WTC11 (cell line): ENCODE measurements at regions not wholly inside any gene's neighbourhood (a gene's known extent, or its start where the extent isn't known, plus 50 kb on each side); places are given as distances from the start of the nearest gene placed in this dataset.

Experiments used
- ATAC-seq: fragments of 200-7000 bp; cut with Tn5 transposase; 2 replicates; pipeline ENCODE4 v1.10.0; 2021; ENCODE audit warnings: mild to moderate bottlenecking, moderate library complexity
- CTCF ChIA-PET: fragments of 300-600 bp; sonication (Branson Sonifier 250); formaldehyde crosslinking; loops from one replicate; lab custom pipeline; 2021; ENCODE audit warnings: antibody characterized with exemption; lab: Charles Lee
- POLR2A ChIA-PET: fragments of 350-600 bp; sonication (Branson Sonifier 250); formaldehyde crosslinking; loops from one replicate; lab custom pipeline; 2021; ENCODE audit warnings: antibody characterized with exemption; lab: Charles Lee
- DNase-seq: peaks from one replicate; pipeline ENCODE4 v3.0.0; 2021; ENCODE audit warnings: low spot score
- H3K27ac Mint-ChIP-seq: 2 replicates; pipeline ENCODE4 v1.8.0; 2021; ENCODE audit warnings: mixed read lengths
- H3K27me3 Mint-ChIP-seq: 2 replicates; pipeline ENCODE4 v1.8.0; 2021; ENCODE audit warnings: low read depth, mild to moderate bottlenecking, moderate library complexity, mixed read lengths
- H3K36me3 Mint-ChIP-seq: 2 replicates; pipeline ENCODE4 v1.8.0; 2021; ENCODE audit warnings: mixed read lengths
- H3K4me1 Mint-ChIP-seq: 2 replicates; pipeline ENCODE4 v1.8.0; 2022; ENCODE audit warnings: mixed read lengths
- H3K4me3 Mint-ChIP-seq: 2 replicates; pipeline ENCODE4 v1.8.0; 2021; ENCODE audit warnings: mild to moderate bottlenecking, moderate library complexity, mixed read lengths
- H3K9me3 Mint-ChIP-seq: 2 replicates; pipeline ENCODE4 v1.8.0; 2021; ENCODE audit warnings: mixed read lengths
- AR ChIP-seq: fragments of 250-450 bp; sonication (Bioruptor Pico); IDR thresholded peaks from 2 replicates; pipeline ENCODE4 v1.9.0; 2021; ENCODE audit warnings: mild to moderate bottlenecking
- E2F5 ChIP-seq: sonication (generic); formaldehyde crosslinking; IDR thresholded peaks from 2 replicates; pipeline ENCODE4 v1.8.1; 2022; ENCODE audit warnings: mild to moderate bottlenecking, moderate library complexity, missing genetic modification reagents
- ETV6 ChIP-seq: sonication (generic); formaldehyde crosslinking; IDR thresholded peaks from 2 replicates; pipeline ENCODE4 v1.8.1; 2022; ENCODE audit warnings: mild to moderate bottlenecking, missing genetic modification reagents
- FOXK1 ChIP-seq: sonication (generic); formaldehyde crosslinking; IDR thresholded peaks from 2 replicates; pipeline ENCODE4 v1.8.0; 2022; ENCODE audit warnings: mild to moderate bottlenecking, moderate library complexity, missing genetic modification reagents
- IRF2 ChIP-seq: sonication (generic); formaldehyde crosslinking; IDR thresholded peaks from 2 replicates; pipeline ENCODE4 v1.8.0; 2022; ENCODE audit warnings: low read depth, missing genetic modification reagents, borderline replicate concordance
- MXD4 ChIP-seq: fragments of 250-450 bp; sonication (Bioruptor Pico); IDR thresholded peaks from 2 replicates; pipeline ENCODE4 v1.8.0; 2021; ENCODE audit warnings: mild to moderate bottlenecking, moderate library complexity, borderline replicate concordance
- NR3C1 ChIP-seq: sonication (generic); formaldehyde crosslinking; conservative IDR thresholded peaks from 2 replicates; pipeline ENCODE4 v1.8.1; 2023; ENCODE audit warnings: low read depth, mild to moderate bottlenecking, missing genetic modification reagents
- PRRX2 ChIP-seq: fragments of 250-450 bp; sonication (Bioruptor Pico); IDR thresholded peaks from 2 replicates; pipeline ENCODE4 v1.8.0; 2021; ENCODE audit warnings: mild to moderate bottlenecking
- SP1 ChIP-seq: sonication (generic); formaldehyde crosslinking; conservative IDR thresholded peaks from 2 replicates; pipeline ENCODE4 v1.8.1; 2022; ENCODE audit warnings: missing genetic modification reagents
- TEAD1 ChIP-seq: sonication (generic); formaldehyde crosslinking; IDR thresholded peaks from 2 replicates; pipeline ENCODE4 v1.8.0; 2022; ENCODE audit warnings: mild to moderate bottlenecking, missing genetic modification reagents
- TEAD4 ChIP-seq: sonication (generic); formaldehyde crosslinking; IDR thresholded peaks from 2 replicates; pipeline ENCODE4 v1.8.0; 2022; ENCODE audit warnings: mild to moderate bottlenecking, missing genetic modification reagents
- ZBTB21 ChIP-seq: sonication (generic); formaldehyde crosslinking; IDR thresholded peaks from 2 replicates; pipeline ENCODE4 v1.8.1; 2023; ENCODE audit warnings: mild to moderate bottlenecking, missing genetic modification reagents, borderline replicate concordance
- ZNF121 ChIP-seq: sonication (generic); formaldehyde crosslinking; IDR thresholded peaks from 2 replicates; pipeline ENCODE4 v1.8.0; 2023; ENCODE audit warnings: missing genetic modification reagents
- ZNF219 ChIP-seq: sonication (generic); formaldehyde crosslinking; IDR thresholded peaks from 2 replicates; pipeline ENCODE4 v1.8.0; 2023; ENCODE audit warnings: missing genetic modification reagents, mild to moderate bottlenecking, borderline replicate concordance
- ZNF263 ChIP-seq: sonication (generic); formaldehyde crosslinking; IDR thresholded peaks from 2 replicates; pipeline ENCODE4 v1.8.1; 2022; ENCODE audit warnings: low read depth, mild to moderate bottlenecking, moderate library complexity, missing genetic modification reagents
- ZNF396 ChIP-seq: fragments of 250-450 bp; sonication (Bioruptor Pico); IDR thresholded peaks from 2 replicates; pipeline ENCODE4 v1.8.0; 2021; ENCODE audit warnings: mild to moderate bottlenecking, moderate library complexity, borderline replicate concordance
- TF ChIP-seq, protein P1 (sequence below): sonication (generic); formaldehyde crosslinking; IDR thresholded peaks from 2 replicates; pipeline ENCODE4 v1.8.0; 2023; ENCODE audit warnings: missing genetic modification reagents
- TF ChIP-seq, protein P2 (sequence below): sonication (generic); formaldehyde crosslinking; IDR thresholded peaks from 2 replicates; pipeline ENCODE4 v1.8.1; 2023; ENCODE audit warnings: mild to moderate bottlenecking, missing genetic modification reagents, moderate library complexity
- TF ChIP-seq, protein P3 (sequence below): sonication (generic); formaldehyde crosslinking; IDR thresholded peaks from 2 replicates; pipeline ENCODE4 v1.8.1; 2023; ENCODE audit warnings: mild to moderate bottlenecking, missing genetic modification reagents
- TF ChIP-seq, protein P4 (sequence below): sonication (generic); formaldehyde crosslinking; IDR thresholded peaks from 2 replicates; pipeline ENCODE4 v1.8.0; 2023; ENCODE audit warnings: missing genetic modification reagents, mild to moderate bottlenecking, borderline replicate concordance
- TF ChIP-seq, protein P5 (sequence below): sonication (generic); formaldehyde crosslinking; IDR thresholded peaks from 2 replicates; pipeline ENCODE4 v1.8.0; 2022; ENCODE audit warnings: mild to moderate bottlenecking, missing genetic modification reagents
- TF ChIP-seq, protein P6 (sequence below): fragments of 250-450 bp; sonication (Bioruptor Pico); IDR thresholded peaks from 2 replicates; pipeline ENCODE4 v2.1.2; 2022; ENCODE audit warnings: mild to moderate bottlenecking, moderate library complexity

GRCh38 chr5:129400395-129400983 is 59.6 kb upstream of the ADAMTS19 start:
- ChIA-PET POLR2A (no interaction called here), CTCF (interaction anchor here (0.7 to 1.3 kb wide), 6 partner anchors 10 to 88 kb away, joined by 3 to 9 read pairs (median 4); no protein-coding TSS in a partner anchor)
- TF ChIP-seq ZNF396 (CRISPR knock-in tag), result no peak
- no peak for TF ChIP-seq TEAD4 (CRISPR knock-in tag)
- TF ChIP-seq, protein P1, sequence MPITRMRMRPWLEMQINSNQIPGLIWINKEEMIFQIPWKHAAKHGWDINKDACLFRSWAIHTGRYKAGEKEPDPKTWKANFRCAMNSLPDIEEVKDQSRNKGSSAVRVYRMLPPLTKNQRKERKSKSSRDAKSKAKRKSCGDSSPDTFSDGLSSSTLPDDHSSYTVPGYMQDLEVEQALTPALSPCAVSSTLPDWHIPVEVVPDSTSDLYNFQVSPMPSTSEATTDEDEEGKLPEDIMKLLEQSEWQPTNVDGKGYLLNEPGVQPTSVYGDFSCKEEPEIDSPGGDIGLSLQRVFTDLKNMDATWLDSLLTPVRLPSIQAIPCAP (CRISPR knock-in tag), result no peak
- no peak for TF ChIP-seq FOXK1
- TF ChIP-seq ETV6 (CRISPR knock-in tag), result no peak
- no peak for TF ChIP-seq ZNF263
- no peak for TF ChIP-seq SP1
- TF ChIP-seq NR3C1 (CRISPR knock-in tag), result no peak
- TF ChIP-seq ZNF219 (CRISPR knock-in tag), result no peak
- no peak for TF ChIP-seq E2F5 (CRISPR knock-in tag)
- no peak for TF ChIP-seq ZBTB21 (CRISPR knock-in tag)
- no peak for TF ChIP-seq PRRX2
- TF ChIP-seq IRF2 (CRISPR knock-in tag), result no peak
- TF ChIP-seq, protein P2, sequence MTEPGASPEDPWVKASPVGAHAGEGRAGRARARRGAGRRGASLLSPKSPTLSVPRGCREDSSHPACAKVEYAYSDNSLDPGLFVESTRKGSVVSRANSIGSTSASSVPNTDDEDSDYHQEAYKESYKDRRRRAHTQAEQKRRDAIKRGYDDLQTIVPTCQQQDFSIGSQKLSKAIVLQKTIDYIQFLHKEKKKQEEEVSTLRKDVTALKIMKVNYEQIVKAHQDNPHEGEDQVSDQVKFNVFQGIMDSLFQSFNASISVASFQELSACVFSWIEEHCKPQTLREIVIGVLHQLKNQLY, result no peak
- TF ChIP-seq, protein P3, sequence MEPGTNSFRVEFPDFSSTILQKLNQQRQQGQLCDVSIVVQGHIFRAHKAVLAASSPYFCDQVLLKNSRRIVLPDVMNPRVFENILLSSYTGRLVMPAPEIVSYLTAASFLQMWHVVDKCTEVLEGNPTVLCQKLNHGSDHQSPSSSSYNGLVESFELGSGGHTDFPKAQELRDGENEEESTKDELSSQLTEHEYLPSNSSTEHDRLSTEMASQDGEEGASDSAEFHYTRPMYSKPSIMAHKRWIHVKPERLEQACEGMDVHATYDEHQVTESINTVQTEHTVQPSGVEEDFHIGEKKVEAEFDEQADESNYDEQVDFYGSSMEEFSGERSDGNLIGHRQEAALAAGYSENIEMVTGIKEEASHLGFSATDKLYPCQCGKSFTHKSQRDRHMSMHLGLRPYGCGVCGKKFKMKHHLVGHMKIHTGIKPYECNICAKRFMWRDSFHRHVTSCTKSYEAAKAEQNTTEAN, result no peak
- TF ChIP-seq, protein P4, sequence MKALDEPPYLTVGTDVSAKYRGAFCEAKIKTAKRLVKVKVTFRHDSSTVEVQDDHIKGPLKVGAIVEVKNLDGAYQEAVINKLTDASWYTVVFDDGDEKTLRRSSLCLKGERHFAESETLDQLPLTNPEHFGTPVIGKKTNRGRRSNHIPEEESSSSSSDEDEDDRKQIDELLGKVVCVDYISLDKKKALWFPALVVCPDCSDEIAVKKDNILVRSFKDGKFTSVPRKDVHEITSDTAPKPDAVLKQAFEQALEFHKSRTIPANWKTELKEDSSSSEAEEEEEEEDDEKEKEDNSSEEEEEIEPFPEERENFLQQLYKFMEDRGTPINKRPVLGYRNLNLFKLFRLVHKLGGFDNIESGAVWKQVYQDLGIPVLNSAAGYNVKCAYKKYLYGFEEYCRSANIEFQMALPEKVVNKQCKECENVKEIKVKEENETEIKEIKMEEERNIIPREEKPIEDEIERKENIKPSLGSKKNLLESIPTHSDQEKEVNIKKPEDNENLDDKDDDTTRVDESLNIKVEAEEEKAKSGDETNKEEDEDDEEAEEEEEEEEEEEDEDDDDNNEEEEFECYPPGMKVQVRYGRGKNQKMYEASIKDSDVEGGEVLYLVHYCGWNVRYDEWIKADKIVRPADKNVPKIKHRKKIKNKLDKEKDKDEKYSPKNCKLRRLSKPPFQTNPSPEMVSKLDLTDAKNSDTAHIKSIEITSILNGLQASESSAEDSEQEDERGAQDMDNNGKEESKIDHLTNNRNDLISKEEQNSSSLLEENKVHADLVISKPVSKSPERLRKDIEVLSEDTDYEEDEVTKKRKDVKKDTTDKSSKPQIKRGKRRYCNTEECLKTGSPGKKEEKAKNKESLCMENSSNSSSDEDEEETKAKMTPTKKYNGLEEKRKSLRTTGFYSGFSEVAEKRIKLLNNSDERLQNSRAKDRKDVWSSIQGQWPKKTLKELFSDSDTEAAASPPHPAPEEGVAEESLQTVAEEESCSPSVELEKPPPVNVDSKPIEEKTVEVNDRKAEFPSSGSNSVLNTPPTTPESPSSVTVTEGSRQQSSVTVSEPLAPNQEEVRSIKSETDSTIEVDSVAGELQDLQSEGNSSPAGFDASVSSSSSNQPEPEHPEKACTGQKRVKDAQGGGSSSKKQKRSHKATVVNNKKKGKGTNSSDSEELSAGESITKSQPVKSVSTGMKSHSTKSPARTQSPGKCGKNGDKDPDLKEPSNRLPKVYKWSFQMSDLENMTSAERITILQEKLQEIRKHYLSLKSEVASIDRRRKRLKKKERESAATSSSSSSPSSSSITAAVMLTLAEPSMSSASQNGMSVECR (CRISPR knock-in tag), result no peak
- DNase-seq, result no peak
- Mint-ChIP-seq H3K4me1 (peaks cover 47% of the 10 kb centered on the region), H3K36me3 (peaks cover 18% of the 10 kb centered on the region), H3K9me3 (peaks cover 18% of the 10 kb centered on the region), H3K27ac (no peak overlapping the region), H3K4me3 (no peak overlapping the region), H3K27me3 (peaks cover 3% of the 10 kb centered on the region; the same call in 1 of the 2 replicates)
- no peak for ATAC-seq

DNA sequence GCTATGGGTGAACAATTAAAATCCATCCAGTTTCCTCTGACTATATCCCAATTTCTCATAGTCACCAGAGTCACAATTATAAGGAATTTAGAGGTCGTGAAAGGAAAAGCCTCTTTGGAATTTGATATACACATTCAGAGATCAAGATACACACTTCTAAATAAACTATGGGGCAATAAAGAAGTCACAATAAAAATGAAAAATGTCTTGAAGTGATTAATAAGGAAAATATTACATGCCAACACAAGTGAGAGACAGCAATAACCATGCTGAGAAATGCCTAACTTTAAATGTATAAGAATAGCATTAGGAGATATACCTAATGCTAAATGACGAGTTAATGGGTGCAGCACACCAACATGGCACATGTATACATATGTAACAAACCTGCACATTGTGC is 54.9 kb upstream of the ADAMTS19 start:
- Mint-ChIP-seq H3K27ac (no peak overlapping the region), H3K4me1 (peaks cover 15% of the 10 kb centered on the region), H3K9me3 (no peaks in the 10 kb centered on the region), H3K4me3 (no peak overlapping the region), H3K36me3 (no peaks in the 10 kb centered on the region), H3K27me3 (peaks cover 6% of the 10 kb centered on the region)
- ChIA-PET POLR2A (no interaction called here), CTCF (no interaction called here)
- no peak for DNase-seq
- no peak for ATAC-seq
- no peak for TF ChIP-seq ZNF121 (CRISPR knock-in tag)
- no peak for TF ChIP-seq TEAD1 (CRISPR knock-in tag)
- TF ChIP-seq, protein P5, sequence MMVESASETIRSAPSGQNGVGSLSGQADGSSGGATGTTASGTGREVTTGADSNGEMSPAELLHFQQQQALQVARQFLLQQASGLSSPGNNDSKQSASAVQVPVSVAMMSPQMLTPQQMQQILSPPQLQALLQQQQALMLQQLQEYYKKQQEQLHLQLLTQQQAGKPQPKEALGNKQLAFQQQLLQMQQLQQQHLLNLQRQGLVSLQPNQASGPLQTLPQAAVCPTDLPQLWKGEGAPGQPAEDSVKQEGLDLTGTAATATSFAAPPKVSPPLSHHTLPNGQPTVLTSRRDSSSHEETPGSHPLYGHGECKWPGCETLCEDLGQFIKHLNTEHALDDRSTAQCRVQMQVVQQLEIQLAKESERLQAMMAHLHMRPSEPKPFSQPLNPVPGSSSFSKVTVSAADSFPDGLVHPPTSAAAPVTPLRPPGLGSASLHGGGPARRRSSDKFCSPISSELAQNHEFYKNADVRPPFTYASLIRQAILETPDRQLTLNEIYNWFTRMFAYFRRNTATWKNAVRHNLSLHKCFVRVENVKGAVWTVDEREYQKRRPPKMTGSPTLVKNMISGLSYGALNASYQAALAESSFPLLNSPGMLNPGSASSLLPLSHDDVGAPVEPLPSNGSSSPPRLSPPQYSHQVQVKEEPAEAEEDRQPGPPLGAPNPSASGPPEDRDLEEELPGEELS (CRISPR knock-in tag), result no peak
- no peak for TF ChIP-seq AR (CRISPR knock-in tag)
- TF ChIP-seq MXD4 (CRISPR knock-in tag), result no peak
- TF ChIP-seq, protein P6, sequence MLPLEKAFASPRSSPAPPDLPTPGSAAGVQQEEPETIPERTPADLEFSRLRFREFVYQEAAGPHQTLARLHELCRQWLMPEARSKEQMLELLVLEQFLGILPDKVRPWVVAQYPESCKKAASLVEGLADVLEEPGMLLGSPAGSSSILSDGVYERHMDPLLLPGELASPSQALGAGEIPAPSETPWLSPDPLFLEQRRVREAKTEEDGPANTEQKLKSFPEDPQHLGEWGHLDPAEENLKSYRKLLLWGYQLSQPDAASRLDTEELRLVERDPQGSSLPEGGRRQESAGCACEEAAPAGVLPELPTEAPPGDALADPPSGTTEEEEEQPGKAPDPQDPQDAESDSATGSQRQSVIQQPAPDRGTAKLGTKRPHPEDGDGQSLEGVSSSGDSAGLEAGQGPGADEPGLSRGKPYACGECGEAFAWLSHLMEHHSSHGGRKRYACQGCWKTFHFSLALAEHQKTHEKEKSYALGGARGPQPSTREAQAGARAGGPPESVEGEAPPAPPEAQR (CRISPR knock-in tag), result no peak
